ENCODE measurements at regions not wholly inside any gene's neighbourhood (a gene's known extent, or its start where the extent isn't known, plus 50 kb on each side); places are given as distances from the start of the nearest gene placed in this dataset.

DNA sequence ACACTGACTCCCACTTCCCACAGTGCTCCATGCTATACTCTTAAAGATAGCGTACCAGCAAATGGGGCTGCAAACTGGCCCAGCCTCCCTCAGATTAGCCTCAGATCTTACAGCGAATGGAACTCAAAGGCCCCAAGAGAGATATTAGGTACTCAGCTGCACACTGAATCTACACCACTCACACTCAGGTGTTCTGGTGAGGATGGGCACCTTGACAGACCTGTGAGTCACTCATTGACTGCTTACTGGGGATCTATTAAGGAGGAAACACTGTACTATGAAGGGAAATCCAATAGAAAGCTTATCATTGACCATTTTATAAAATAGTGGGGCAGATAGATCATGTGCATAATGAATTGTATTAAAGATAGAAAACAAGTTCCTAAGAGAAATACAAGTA is 164.3 kb upstream of the ATP1B1 start:
- TF ChIP-seq ZNF274 (IDR thresholded peaks at IDR 0.05; ENCODE audit: low read depth, low read length): no peak
- no peak for TF ChIP-seq YY1 (IDR thresholded peaks at IDR 0.05; ENCODE audit: insufficient read depth, insufficient read length)
- no peak for TF ChIP-seq SUZ12 (IDR thresholded peaks at IDR 0.05; ENCODE audit: extremely low read depth, insufficient read depth, insufficient read length)
